Heart right ventricle (tissue), 16 donors: ENCODE measurements at regions not wholly inside any gene's neighbourhood (a gene's known extent, or its start where the extent isn't known, plus 50 kb on each side); places are given as distances from the start of the nearest gene placed in this dataset.

Experiments
- ATAC-seq, 8 donors: fragments of 200-7000 bp; cut with Tn5 transposase; one replicate each; pipeline ENCODE4 v1.9.1; 2020; ENCODE audit warnings: mild to moderate bottlenecking in 8 of 8, moderate library complexity in 8 of 8, moderate number of reproducible peaks in 1 of 8
- DNase-seq, 2 donors: peaks; one replicate each; pipeline ENCODE4 v3.0.0-alpha.2; 2020
- H3K27ac ChIP-seq, 10 donors: fragments of 200-600 bp; sonication (generic) in 2 of 10; one replicate each; pipeline versions ENCODE4 v1.5.0 to v1.8.0; 2020 to 2022; ENCODE audit warnings: mild to moderate bottlenecking in 3 of 10
- H3K27me3 ChIP-seq, 7 donors: fragments of 200-600 bp; one replicate each; pipeline ENCODE4 v1.8.0; 2021 to 2022; ENCODE audit warnings: mild to moderate bottlenecking in 2 of 7
- H3K36me3 ChIP-seq, 9 donors: fragments of 200-600 bp; sonication (generic) in 1 of 9; one replicate each; pipeline versions ENCODE4 v1.5.0 to v1.8.0; 2020 to 2022; ENCODE audit warnings: mild to moderate bottlenecking in 2 of 9
- H3K4me1 ChIP-seq, 9 donors: fragments of 200-600 bp; sonication (generic) in 1 of 9; one replicate each; pipeline versions ENCODE4 v1.5.0 to v1.8.0; 2020 to 2022; ENCODE audit warnings: mild to moderate bottlenecking in 4 of 9
- H3K4me3 ChIP-seq, 10 donors: fragments of 200-600 bp; sonication (generic) in 2 of 10; one replicate each; pipeline versions ENCODE4 v1.5.0 to v1.8.0; 2020 to 2022; ENCODE audit warnings: mild to moderate bottlenecking in 7 of 10, moderate library complexity in 2 of 10
- H3K9me3 ChIP-seq, 11 donors: fragments of 200-600 bp in 10 of 11; sonication (generic) in 2 of 11; one replicate each; pipeline versions ENCODE4 v1.5.0 to v1.8.0; 2013 to 2022; ENCODE audit warnings: mild to moderate bottlenecking in 2 of 11, control low read depth in 1 of 11, moderate library complexity in 1 of 11
- CTCF ChIP-seq, 9 donors: fragments of 200-600 bp; sonication (generic) in 2 of 9; IDR thresholded peaks; one replicate each; pipeline versions ENCODE4 v1.5.0 to v1.8.0; 2021 to 2022; ENCODE audit warnings: antibody characterized with exemption in 9 of 9, mild to moderate bottlenecking in 5 of 9, moderate library complexity in 1 of 9
- WGBS, 2 donors: extraction: QIAGEN DNeasy Blood & Tissue Kit; methylation state at CpG; one replicate each; pipeline ENCODE4 v1.1.7; 2013; ENCODE audit warnings: inconsistent platforms in 1 of 2; 5-methylcytosine and 5-hydroxymethylcytosine counted together
- intact Hi-C, 10 donors: fragments of 100-400 bp; cut with DNase I; formaldehyde crosslinking; loops; one replicate each; pipeline versions ENCODE4 v1.11.1 to v1.14.2; 2022
- donor health status: Arrhythmogenic right ventricular cardiomyopathy.
- donor health status: ischemic (EF 13 %, LVEDD 7.1; RV severe dilation, severe dysfunction).
- donor health status: healthy with polysubstance abuse.
- donor health status: DM: no; HTN: yes; CAD: no.
- donor health status: DM: no; HTN: no; CAD: no.
- donor health status: ischemic (EF 25% LVEDD 6.9; RV normal size, moderate dysfunction).
- donor health status: ischemic (EF 25% LVEDD 5.7; RV mildly dilated, moderate dysfunction).
- donor health status: healthy.
- donor health status: DM: yes; HTN: yes; CAD: no.
- donor health status: Ischemic cardiomyopathy.
- donor health status: ischemic (EF 35%, LVEDD 5.7; RV mildly dilated, moderate dysfunction).
- donor health status: nonischemic (EF 11% LVEDD 7.7; RV severe dilation, severe dysfunction).
- donor health status: DM: yes; HTN: yes; CAD: no.
- donor health status: PGD.
- donor health status: ischemic (EF 29% LVEDD 5.4; RV normal size, mild dysfunction).
- donor health status: nonischemic (EF 23%, LVEDD 6.1; RV moderate dilation, normal function).

DNA sequence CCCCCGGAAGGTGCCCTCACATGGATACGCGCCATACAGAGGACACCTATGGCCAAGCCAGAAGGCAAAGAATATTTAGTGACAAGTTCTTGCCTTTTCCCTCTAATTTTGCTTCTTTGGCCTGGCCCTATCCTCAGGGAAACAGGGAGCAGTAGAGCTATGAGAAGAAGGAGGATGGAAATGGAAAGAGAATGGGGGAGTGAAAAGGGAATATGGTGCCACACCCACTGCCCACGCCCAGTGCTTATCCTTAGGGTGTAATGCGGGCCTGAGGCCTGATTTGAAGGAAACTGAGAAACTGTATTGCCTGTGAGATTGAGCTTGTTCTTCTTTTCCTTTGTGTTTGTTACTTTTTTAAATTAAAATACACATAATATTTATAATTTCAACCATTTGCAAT is 255.1 kb downstream of the HS3ST3A1 start:
- TF ChIP-seq CTCF (IDR thresholded peaks at IDR 0.05) = no peak
- DNase-seq (no peak), ATAC-seq (no peak)
- 93 to 94% methylated on average over 5 of the region's 5 CpGs for WGBS, 2 donors
- Histone ChIP-seq H3K4me3 (no peak overlapping the region), H3K36me3 (no peaks in the 10 kb centered on the region), H3K27ac (peak overlapping the region in 1 of 10 donors; percentile 73), H3K4me1 (peaks cover 0 to 9% (median 0%) of the 10 kb centered on the region in 9 donors), H3K9me3 (peaks cover 0 to 9% (median 0%) of the 10 kb centered on the region in 11 donors), H3K27me3 (no peaks in the 10 kb centered on the region)
- intact Hi-C loops = no loop called here

- peaks cover 0 to 9% (median 0%) of the 10 kb centered on the region in 9 donors for H3K4me1 ChIP-seq
- H3K27ac ChIP-seq = peak overlapping the region in 1 of 10 donors; percentile 73
- H3K9me3 ChIP-seq = peaks cover 0 to 9% (median 0%) of the 10 kb centered on the region in 11 donors
- H3K4me3 ChIP-seq = no peak overlapping the region
- 68 to 74% methylated on average over 2 of the region's 2 CpGs for WGBS, 2 donors
- ATAC-seq (peak in 1 of 8 donors; percentile 33), DNase-seq (no peak)
- no peaks in the 10 kb centered on the region for H3K36me3 ChIP-seq
- no peaks in the 10 kb centered on the region for H3K27me3 ChIP-seq
- intact Hi-C loops = no loop called here
- TF ChIP-seq CTCF (IDR thresholded peaks at IDR 0.05) = no peak
Measured at GRCh38 chr17:13346081-13346533, 255.6 kb downstream of the HS3ST3A1 start.

DNA sequence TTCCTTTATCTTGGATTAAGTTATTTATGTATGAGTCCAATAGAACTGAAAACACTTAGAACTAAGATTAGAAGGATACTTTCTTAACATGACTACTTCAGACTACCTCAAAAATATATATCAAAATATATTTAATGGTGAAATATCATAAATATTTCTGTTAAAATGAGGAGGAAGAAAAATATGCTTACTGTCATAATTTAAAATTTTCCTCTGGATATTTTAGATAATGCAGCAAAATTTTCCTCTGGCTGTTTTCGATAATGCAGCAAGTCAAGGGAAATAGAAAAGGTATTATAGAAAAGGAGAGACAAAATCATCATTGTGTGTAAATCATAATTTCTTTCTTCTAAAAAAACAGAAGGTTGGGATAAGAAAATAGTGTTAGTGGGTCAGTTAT is 263.3 kb downstream of the HS3ST3A1 start:
- WGBS, 2 donors = 81 to 88% methylated on average over 1 of the region's 1 CpG
- intact Hi-C loops = loop anchor here in 9 of 10 donors (2.0 to 10.0 kb wide), 9 partner anchors 206 to 1586 kb away; partner anchors contain the start of gene HS3ST3B1 (in 5 of the 9)
- Histone ChIP-seq H3K27me3 (peaks cover 0 to 28% (median 0%) of the 10 kb centered on the region in 7 donors), H3K4me3 (peak overlapping the region in 6 of 10 donors; percentile 27 to 49 (median 42)), H3K27ac (no peak overlapping the region), H3K36me3 (no peaks in the 10 kb centered on the region), H3K9me3 (no peaks in the 10 kb centered on the region), H3K4me1 (peaks cover 0 to 6% (median 0%) of the 10 kb centered on the region in 9 donors)
- DNase-seq (no peak), ATAC-seq (no peak)
- no peak for TF ChIP-seq CTCF (IDR thresholded peaks at IDR 0.05)

DNA sequence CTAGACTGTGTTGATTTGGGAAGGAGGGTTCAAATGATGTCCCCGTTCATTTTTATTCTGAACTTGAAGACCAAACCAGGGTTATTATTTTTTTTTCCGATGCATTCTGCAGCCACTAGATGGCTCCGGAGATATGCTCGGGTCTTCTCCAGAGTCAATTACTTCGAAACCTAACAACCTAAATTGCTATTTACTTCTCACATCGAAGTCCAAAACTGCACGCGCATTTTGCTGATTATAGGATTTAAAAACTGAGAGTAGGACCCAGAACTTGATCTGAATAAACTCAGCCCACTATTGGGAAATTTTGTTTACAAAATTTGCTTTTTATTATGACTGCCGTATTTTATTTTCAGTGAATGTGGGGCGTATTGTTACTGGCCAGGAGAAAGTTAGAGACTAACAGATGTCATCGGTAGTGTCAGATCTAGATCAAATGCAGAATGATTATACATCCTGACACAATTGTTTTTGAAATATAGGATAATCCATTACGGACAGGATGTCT is 263.8 kb downstream of the HS3ST3A1 start:
- no peaks in the 10 kb centered on the region for H3K9me3 ChIP-seq
- ATAC-seq (peak in 4 of 8 donors; percentile 47 to 67 (median 58)), DNase-seq (peak in 1 of 2 donors; percentile 29)
- WGBS, 2 donors = 2 to 4% methylated on average over 12 of the region's 12 CpGs
- peak; percentile 47 to 82 (median 70) for TF ChIP-seq CTCF (IDR thresholded peaks at IDR 0.05)
- peaks cover 0 to 28% (median 0%) of the 10 kb centered on the region in 7 donors for H3K27me3 ChIP-seq
- H3K4me1 ChIP-seq = peaks cover 0 to 6% (median 0%) of the 10 kb centered on the region in 9 donors
- no peaks in the 10 kb centered on the region for H3K36me3 ChIP-seq
- intact Hi-C loops = loop anchor here in 9 of 10 donors (2.0 to 10.0 kb wide), 9 partner anchors 207 to 1587 kb away; partner anchors contain the start of gene HS3ST3B1 (in 5 of the 9)
- H3K4me3 ChIP-seq = peak overlapping the region in 8 of 10 donors; percentile 6 to 49 (median 40)
- no peak overlapping the region for H3K27ac ChIP-seq
